Activated B cell treated with CpG ODN at 0.5 μM for 24 hours (primary cell): ENCODE measurements at regions not wholly inside any gene's neighbourhood (a gene's known extent, or its start where the extent isn't known, plus 50 kb on each side); places are given as distances from the start of the nearest gene placed in this dataset.

Experiments used
- ATAC-seq: fragments of 200-7000 bp; cut with Tn5 transposase; one replicate; pipeline ENCODE4 v1.10.0; 2021; ENCODE audit warnings: low read depth, mild to moderate bottlenecking, moderate library complexity
- CTCF ChIA-PET: fragments of 350-600 bp; sonication (Branson Sonifier 250); formaldehyde crosslinking; loops from one replicate; lab custom pipeline; 2021; ENCODE audit warnings: antibody characterized with exemption; lab: Charles Lee
- POLR2A ChIA-PET: fragments of 350-600 bp; sonication (Branson Sonifier 250); formaldehyde crosslinking; loops from one replicate; lab custom pipeline; 2021; ENCODE audit warnings: antibody characterized with exemption; lab: Charles Lee
- DNase-seq: peaks from one replicate; pipeline ENCODE4 v3.0.0; 2022
- H3K27ac Mint-ChIP-seq: one replicate; pipeline ENCODE4 v1.8.0; 2020; ENCODE audit warnings: mixed read lengths
- H3K27me3 Mint-ChIP-seq: one replicate; pipeline ENCODE4 v1.8.0; 2021; ENCODE audit warnings: mixed read lengths
- H3K36me3 Mint-ChIP-seq: one replicate; pipeline ENCODE4 v1.8.0; 2021; ENCODE audit warnings: low read depth, mixed read lengths
- H3K4me1 Mint-ChIP-seq: one replicate; pipeline ENCODE4 v1.8.0; 2021; ENCODE audit warnings: mixed read lengths
- H3K4me3 Mint-ChIP-seq: one replicate; pipeline ENCODE4 v1.8.0; 2020; ENCODE audit warnings: mild to moderate bottlenecking, mixed read lengths
- H3K9me3 Mint-ChIP-seq: one replicate; pipeline ENCODE4 v1.8.0; 2020; ENCODE audit warnings: mixed read lengths
- CTCF ChIP-seq: fragments of 200-600 bp; IDR thresholded peaks from one replicate; pipeline ENCODE4 v1.8.0; 2022; ENCODE audit warnings: antibody characterized with exemption, mild to moderate bottlenecking
- intact Hi-C: fragments of 100-400 bp; cut with micrococcal nuclease; formaldehyde crosslinking; loops from one replicate; pipeline ENCODE4 v1.15.1; 2024

- Mint-ChIP-seq H3K4me3 (no peak overlapping the region), H3K27ac (no peak overlapping the region), H3K9me3 (peaks cover 10% of the 10 kb centered on the region), H3K27me3 (no peaks in the 10 kb centered on the region), H3K36me3 (no peaks in the 10 kb centered on the region), H3K4me1 (no peaks in the 10 kb centered on the region)
- no peak for TF ChIP-seq CTCF
- no peak for ATAC-seq
- CTCF ChIA-PET, result no interaction called here
- no peak for DNase-seq
- POLR2A ChIA-PET, result no interaction called here
- intact Hi-C loops, result no loop called here
Observed at GRCh38 chr17:52947418-52947817, 788.9 kb upstream of the CA10 start.

GRCh38 chr17:52938623-52939230 is 780.2 kb upstream of the CA10 start:
- TF ChIP-seq CTCF, result no peak
- peaks cover 22% of the 10 kb centered on the region for H3K9me3 Mint-ChIP-seq
- ChIA-PET POLR2A (no interaction called here), CTCF (no interaction called here)
- no peaks in the 10 kb centered on the region for H3K36me3 Mint-ChIP-seq
- no peaks in the 10 kb centered on the region for H3K4me1 Mint-ChIP-seq
- H3K27me3 Mint-ChIP-seq, result no peaks in the 10 kb centered on the region
- no peak for ATAC-seq
- no peak overlapping the region for H3K27ac Mint-ChIP-seq
- no peak overlapping the region for H3K4me3 Mint-ChIP-seq
- no peak for DNase-seq
- intact Hi-C loops, result no loop called here

- H3K27ac Mint-ChIP-seq, result no peak overlapping the region
- CTCF ChIA-PET, result no interaction called here
- no peaks in the 10 kb centered on the region for H3K27me3 Mint-ChIP-seq
- no peak for TF ChIP-seq CTCF
- H3K36me3 Mint-ChIP-seq, result no peaks in the 10 kb centered on the region
- DNase-seq (no peak), ATAC-seq (no peak)
- H3K4me1 Mint-ChIP-seq, result no peaks in the 10 kb centered on the region
- intact Hi-C loops, result no loop called here
- POLR2A ChIA-PET, result no interaction called here
- no peaks in the 10 kb centered on the region for H3K9me3 Mint-ChIP-seq
- H3K4me3 Mint-ChIP-seq, result no peak overlapping the region
Observed at GRCh38 chr17:52930581-52930980, 772.1 kb upstream of the CA10 start.

- no peak overlapping the region for H3K4me3 Mint-ChIP-seq
- no peaks in the 10 kb centered on the region for H3K4me1 Mint-ChIP-seq
- ChIA-PET POLR2A (no interaction called here), CTCF (no interaction called here)
- H3K27ac Mint-ChIP-seq, result no peak overlapping the region
- no peaks in the 10 kb centered on the region for H3K9me3 Mint-ChIP-seq
- intact Hi-C loops, result no loop called here
- no peaks in the 10 kb centered on the region for H3K27me3 Mint-ChIP-seq
- no peak for TF ChIP-seq CTCF
- no peak for ATAC-seq
- no peak for DNase-seq
- H3K36me3 Mint-ChIP-seq, result no peaks in the 10 kb centered on the region
Observed at GRCh38 chr17:52930145-52930544, 771.6 kb upstream of the CA10 start.

- TF ChIP-seq CTCF, result no peak
- CTCF ChIA-PET, result no interaction called here
- Mint-ChIP-seq H3K36me3 (no peaks in the 10 kb centered on the region), H3K9me3 (peaks cover 6% of the 10 kb centered on the region), H3K27me3 (no peaks in the 10 kb centered on the region), H3K27ac (no peak overlapping the region), H3K4me1 (no peaks in the 10 kb centered on the region), H3K4me3 (no peak overlapping the region)
- intact Hi-C loops, result loop anchor here (10.0 kb wide), 1 partner anchor 59 kb away; no protein-coding TSS in a partner anchor
- DNase-seq, result no peak
- POLR2A ChIA-PET, result no interaction called here
- no peak for ATAC-seq
Observed at GRCh38 chr17:52923658-52924057, 765.1 kb upstream of the CA10 start.
